GM12878 (cell line): ENCODE measurements at regions not wholly inside any gene's neighbourhood (a gene's known extent, or its start where the extent isn't known, plus 50 kb on each side); places are given as distances from the start of the nearest gene placed in this dataset.

Source experiments
- ATAC-seq: fragments of 200-7000 bp; cut with Tn5 transposase; 3 replicates; pipeline ENCODE4 v1.9.1; 2020; ENCODE audit warnings: mild to moderate bottlenecking, moderate library complexity
- BruUV-seq: library from RNA; stranded (reverse); fragments of 400-500 nt; replicated peaks from 2 replicates; lab custom pipeline; 2021; lab: Mats Ljungman, UMichigan
- CTCF ChIA-PET: fragments of 300-600 bp; sonication (Branson Sonifier 250); formaldehyde crosslinking; extraction: SDS; loops from one replicate; lab custom pipeline; 2021; ENCODE audit warnings: inconsistent platforms; lab: Yijun Ruan, JAX
- POLR2A ChIA-PET: fragments of 350-600 bp; formaldehyde crosslinking; extraction: SDS; loops from one replicate; lab custom pipeline; 2021; ENCODE audit warnings: inconsistent platforms; lab: Charles Lee
- RAD21 ChIA-PET: fragments of 300-600 bp; sonication (Branson Sonifier 250); formaldehyde crosslinking; loops from one replicate; lab custom pipeline; 2023; ENCODE audit warnings: antibody characterized with exemption; ENCODE audit not compliant: unreplicated experiment; lab: Charles Lee
- SMC1A ChIA-PET: fragments of 300-600 bp; sonication (Branson Sonifier 250); formaldehyde crosslinking; loops from one replicate; lab custom pipeline; 2023; ENCODE audit not compliant: unreplicated experiment, uncharacterized antibody; lab: Charles Lee
- DNase-seq: peaks from one replicate; pipeline ENCODE4 v3.0.0-alpha.2; 2011; ENCODE audit warnings: low read depth, low spot score
- FAIRE-seq: peaks from 3 replicates; lab custom pipeline; 2011; peaks lifted over from hg19 to GRCh38; lab: Jason Lieb, UNC
- H2AFZ ChIP-seq: 2 replicates; pipeline ENCODE4 v1.6.0; 2011; ENCODE audit warnings: low read depth, low read length, control low read depth; ENCODE audit not compliant: control insufficient read depth
- H3K27ac ChIP-seq: 2 replicates; pipeline ENCODE4 v1.5.1; 2011; ENCODE audit warnings: control low read depth; ENCODE audit not compliant: control insufficient read depth, insufficient read depth
- H3K27me3 ChIP-seq, 2 experiments: replicated peaks in 1 of 2; 2 replicates each; pipeline versions ENCODE4 v1.6.0 to v1.6.1; 2011; ENCODE audit warnings: low read length in 1 of 2; ENCODE audit not compliant: control insufficient read depth in 2 of 2, insufficient read depth in 2 of 2
- H3K36me3 ChIP-seq, 2 experiments: 2 replicates each; pipeline ENCODE4 v1.5.1; 2011; ENCODE audit warnings: low read length in 1 of 2; ENCODE audit not compliant: control insufficient read depth in 2 of 2, insufficient read depth in 2 of 2
- H3K4me1 ChIP-seq: 2 replicates; pipeline ENCODE4 v1.6.1; 2011; ENCODE audit warnings: mild to moderate bottlenecking, low read length, moderate library complexity, mixed read lengths; ENCODE audit not compliant: control insufficient read depth, insufficient read depth
- H3K4me2 ChIP-seq: 2 replicates; pipeline ENCODE4 v1.6.0; 2011; ENCODE audit warnings: control low read depth; ENCODE audit not compliant: control insufficient read depth, insufficient read depth
- H3K4me3 ChIP-seq: fragments of 200-600 bp; sonication (generic); 2 replicates; pipeline ENCODE4 v1.5.1; 2016
- H3K79me2 ChIP-seq: 2 replicates; pipeline ENCODE4 v1.6.0; 2011; ENCODE audit warnings: low read length; ENCODE audit not compliant: control insufficient read depth, insufficient read depth
- H3K9ac ChIP-seq: 2 replicates; pipeline ENCODE4 v1.8.0; 2011; ENCODE audit warnings: low read length, control low read depth, mixed read lengths; ENCODE audit not compliant: control insufficient read depth, insufficient read depth
- H3K9me3 ChIP-seq: replicated peaks from 3 replicates; pipeline ENCODE4 v1.5.1; 2011; ENCODE audit warnings: mild to moderate bottlenecking, low read length; ENCODE audit not compliant: control insufficient read depth, insufficient read depth
- H4K20me1 ChIP-seq: 2 replicates; pipeline ENCODE4 v1.6.0; 2011; ENCODE audit not compliant: control insufficient read depth, insufficient read depth
- BRCA1 ChIP-seq: IDR thresholded peaks from 2 replicates; pipeline ENCODE4 v1.6.1; 2011; ENCODE audit warnings: low read depth, low read length, improper control_type of control experiment
- CBX5 ChIP-seq: sonication (generic); IDR thresholded peaks from 2 replicates; pipeline ENCODE4 v1.6.1; 2016; ENCODE audit warnings: low read depth, moderate library complexity, mild to moderate bottlenecking, inconsistent platforms
- CEBPB ChIP-seq, 2 experiments: fragments of 150-350 bp in 1 of 2; IDR thresholded peaks; 2 replicates each; pipeline ENCODE4 v1.6.1; 2012 to 2014; ENCODE audit warnings: low read depth in 2 of 2, low read length in 2 of 2, borderline replicate concordance in 1 of 2, inconsistent platforms in 1 of 2
- HDAC6 ChIP-seq: fragments of 200-600 bp; sonication (generic); IDR thresholded peaks from one replicate; pipeline ENCODE4 v1.8.0; 2017; ENCODE audit warnings: antibody characterized with exemption; ENCODE audit not compliant: unreplicated experiment
- HDGF ChIP-seq: fragments of 450-650 bp; IDR thresholded peaks from 2 replicates; pipeline ENCODE4 v1.6.1; 2016; ENCODE audit warnings: antibody characterized with exemption
- NFYB ChIP-seq: IDR thresholded peaks from 2 replicates; pipeline ENCODE4 v1.6.1; 2011; ENCODE audit warnings: low read depth, mild to moderate bottlenecking, low read length, improper control_type of control experiment, moderate library complexity; ENCODE audit not compliant: insufficient read depth
- PAX8 ChIP-seq: fragments of 450-650 bp; IDR thresholded peaks from 2 replicates; pipeline ENCODE4 v1.6.1; 2017; ENCODE audit warnings: mild to moderate bottlenecking, moderate library complexity
- PML ChIP-seq: IDR thresholded peaks from 2 replicates; pipeline ENCODE4 v1.6.1; 2012; ENCODE audit warnings: low read length, inconsistent platforms
- ZZZ3 ChIP-seq: IDR thresholded peaks from 2 replicates; pipeline ENCODE4 v1.6.1; 2011; ENCODE audit warnings: low read depth; ENCODE audit not compliant: control insufficient read depth, insufficient read length
- WGBS: methylation state at CpG from one replicate; pipeline ENCODE4 v1.1.6; 2016; ENCODE audit warnings: low lambda C conversion rate; ENCODE audit not compliant: insufficient replicate concordance, insufficient coverage; ENCODE audit errors: missing lambda C conversion rate; 5-methylcytosine and 5-hydroxymethylcytosine counted together
- in situ Hi-C: fragments of 300-500 bp; cut with MboI; formaldehyde crosslinking; loops from 9 replicates; pipeline ENCODE4 v1.14.3; 2018; ENCODE audit warnings: mixed read lengths
- intact Hi-C: fragments of 100-400 bp; cut with micrococcal nuclease; formaldehyde crosslinking; loops from one replicate; pipeline ENCODE4 v1.14.2; 2022; ENCODE audit not compliant: unreplicated experiment
- TF ChIP-seq, protein P1 (sequence below): fragments of 150-350 bp; IDR thresholded peaks from 2 replicates; pipeline ENCODE4 v1.6.1; 2014; ENCODE audit warnings: mild to moderate bottlenecking, low read depth, low read length
- TF ChIP-seq, protein P2 (sequence below): IDR thresholded peaks from 2 replicates; pipeline ENCODE4 v1.6.1; 2012; ENCODE audit warnings: low read depth, low read length, improper control_type of control experiment
- TF ChIP-seq, protein P3 (sequence below): fragments of 450-650 bp; IDR thresholded peaks from 2 replicates; pipeline ENCODE4 v1.6.1; 2016; ENCODE audit warnings: mild to moderate bottlenecking, moderate library complexity, borderline replicate concordance

DNA sequence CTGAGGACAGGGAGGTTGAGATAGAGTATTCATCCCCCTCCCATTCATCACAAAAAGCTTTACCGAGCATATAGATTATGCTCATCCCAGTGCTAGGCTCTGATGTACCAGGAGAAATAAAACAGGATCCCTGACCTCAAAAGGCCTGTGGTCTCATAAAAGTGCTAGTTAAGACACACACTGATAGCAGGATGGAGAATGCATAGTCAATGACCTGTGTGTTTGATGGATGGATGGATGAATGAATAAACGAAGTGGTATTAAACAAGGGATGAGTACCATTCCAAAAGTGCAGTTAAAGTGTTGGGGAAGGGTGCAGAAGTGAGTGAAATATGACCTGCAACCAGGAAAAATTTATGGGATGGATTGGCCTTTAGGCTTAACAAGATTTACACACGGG lies 133.9 kb upstream of the NUDT7 start:
- H3K4me2 ChIP-seq: no peak overlapping the region
- 23% methylated on average over 3 of the region's 3 CpGs for WGBS
- CTCF ChIA-PET: no interaction called here
- SMC1A ChIA-PET: no interaction called here
- DNase-seq (no peak), ATAC-seq (no peak), FAIRE-seq (no peak)
- H3K27me3 ChIP-seq: no peaks in the 10 kb centered on the region
- H2AFZ ChIP-seq: no peak overlapping the region
- intact Hi-C loops (loop anchor here (10.0 kb wide), 1 partner anchor 154 kb away; the partner anchor contains the start of gene ADAMTS18), in situ Hi-C loops (loop anchor here (5.0 kb wide), 1 partner anchor 351 kb away; no protein-coding TSS in a partner anchor)
- no peaks in the 10 kb centered on the region for H3K9me3 ChIP-seq
- no peak overlapping the region for H3K9ac ChIP-seq
- H3K79me2 ChIP-seq: no peaks in the 10 kb centered on the region
- H3K4me1 ChIP-seq: no peaks in the 10 kb centered on the region
- no peak overlapping the region for H3K27ac ChIP-seq
- TF ChIP-seq CBX5: no peak
- no peak for TF ChIP-seq PAX8
- TF ChIP-seq HDGF: no peak
- TF ChIP-seq, protein P1, sequence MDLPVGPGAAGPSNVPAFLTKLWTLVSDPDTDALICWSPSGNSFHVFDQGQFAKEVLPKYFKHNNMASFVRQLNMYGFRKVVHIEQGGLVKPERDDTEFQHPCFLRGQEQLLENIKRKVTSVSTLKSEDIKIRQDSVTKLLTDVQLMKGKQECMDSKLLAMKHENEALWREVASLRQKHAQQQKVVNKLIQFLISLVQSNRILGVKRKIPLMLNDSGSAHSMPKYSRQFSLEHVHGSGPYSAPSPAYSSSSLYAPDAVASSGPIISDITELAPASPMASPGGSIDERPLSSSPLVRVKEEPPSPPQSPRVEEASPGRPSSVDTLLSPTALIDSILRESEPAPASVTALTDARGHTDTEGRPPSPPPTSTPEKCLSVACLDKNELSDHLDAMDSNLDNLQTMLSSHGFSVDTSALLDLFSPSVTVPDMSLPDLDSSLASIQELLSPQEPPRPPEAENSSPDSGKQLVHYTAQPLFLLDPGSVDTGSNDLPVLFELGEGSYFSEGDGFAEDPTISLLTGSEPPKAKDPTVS: no peak
- no peak for TF ChIP-seq ZZZ3
- TF ChIP-seq, protein P2, sequence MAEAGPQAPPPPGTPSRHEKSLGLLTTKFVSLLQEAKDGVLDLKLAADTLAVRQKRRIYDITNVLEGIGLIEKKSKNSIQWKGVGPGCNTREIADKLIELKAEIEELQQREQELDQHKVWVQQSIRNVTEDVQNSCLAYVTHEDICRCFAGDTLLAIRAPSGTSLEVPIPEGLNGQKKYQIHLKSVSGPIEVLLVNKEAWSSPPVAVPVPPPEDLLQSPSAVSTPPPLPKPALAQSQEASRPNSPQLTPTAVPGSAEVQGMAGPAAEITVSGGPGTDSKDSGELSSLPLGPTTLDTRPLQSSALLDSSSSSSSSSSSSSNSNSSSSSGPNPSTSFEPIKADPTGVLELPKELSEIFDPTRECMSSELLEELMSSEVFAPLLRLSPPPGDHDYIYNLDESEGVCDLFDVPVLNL: no peak
- TF ChIP-seq HDAC6: no peak
- TF ChIP-seq, protein P3, sequence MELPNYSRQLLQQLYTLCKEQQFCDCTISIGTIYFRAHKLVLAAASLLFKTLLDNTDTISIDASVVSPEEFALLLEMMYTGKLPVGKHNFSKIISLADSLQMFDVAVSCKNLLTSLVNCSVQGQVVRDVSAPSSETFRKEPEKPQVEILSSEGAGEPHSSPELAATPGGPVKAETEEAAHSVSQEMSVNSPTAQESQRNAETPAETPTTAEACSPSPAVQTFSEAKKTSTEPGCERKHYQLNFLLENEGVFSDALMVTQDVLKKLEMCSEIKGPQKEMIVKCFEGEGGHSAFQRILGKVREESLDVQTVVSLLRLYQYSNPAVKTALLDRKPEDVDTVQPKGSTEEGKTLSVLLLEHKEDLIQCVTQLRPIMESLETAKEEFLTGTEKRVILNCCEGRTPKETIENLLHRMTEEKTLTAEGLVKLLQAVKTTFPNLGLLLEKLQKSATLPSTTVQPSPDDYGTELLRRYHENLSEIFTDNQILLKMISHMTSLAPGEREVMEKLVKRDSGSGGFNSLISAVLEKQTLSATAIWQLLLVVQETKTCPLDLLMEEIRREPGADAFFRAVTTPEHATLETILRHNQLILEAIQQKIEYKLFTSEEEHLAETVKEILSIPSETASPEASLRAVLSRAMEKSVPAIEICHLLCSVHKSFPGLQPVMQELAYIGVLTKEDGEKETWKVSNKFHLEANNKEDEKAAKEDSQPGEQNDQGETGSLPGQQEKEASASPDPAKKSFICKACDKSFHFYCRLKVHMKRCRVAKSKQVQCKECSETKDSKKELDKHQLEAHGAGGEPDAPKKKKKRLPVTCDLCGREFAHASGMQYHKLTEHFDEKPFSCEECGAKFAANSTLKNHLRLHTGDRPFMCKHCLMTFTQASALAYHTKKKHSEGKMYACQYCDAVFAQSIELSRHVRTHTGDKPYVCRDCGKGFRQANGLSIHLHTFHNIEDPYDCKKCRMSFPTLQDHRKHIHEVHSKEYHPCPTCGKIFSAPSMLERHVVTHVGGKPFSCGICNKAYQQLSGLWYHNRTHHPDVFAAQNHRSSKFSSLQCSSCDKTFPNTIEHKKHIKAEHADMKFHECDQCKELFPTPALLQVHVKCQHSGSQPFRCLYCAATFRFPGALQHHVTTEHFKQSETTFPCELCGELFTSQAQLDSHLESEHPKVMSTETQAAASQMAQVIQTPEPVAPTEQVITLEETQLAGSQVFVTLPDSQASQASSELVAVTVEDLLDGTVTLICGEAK: no peak
- no peak for TF ChIP-seq NFYB
- no peak for TF ChIP-seq BRCA1
- TF ChIP-seq CEBPB (IDR thresholded peaks at IDR 0.05; ENCODE audit: borderline replicate concordance in 1 of 2, low read depth in 2 of 2, low read length in 2 of 2): no peak
- TF ChIP-seq PML: no peak
- TF ChIP-seq, all 136 proteins: peak for 0
- no peak overlapping the region for H3K4me3 ChIP-seq
- POLR2A ChIA-PET: no interaction called here
- H4K20me1 ChIP-seq: no peaks in the 10 kb centered on the region
- H3K36me3 ChIP-seq: no peaks in the 10 kb centered on the region
- RAD21 ChIA-PET: no interaction called here
- BruUV-seq: no TSS peak
